PC-9 (cell line): ENCODE measurements at regions not wholly inside any gene's neighbourhood (a gene's known extent, or its start where the extent isn't known, plus 50 kb on each side); places are given as distances from the start of the nearest gene placed in this dataset.

Source experiments
- BruUV-seq: library from RNA; stranded (reverse); fragments of 400-500 nt; replicated peaks from 2 replicates; lab custom pipeline; 2021; lab: Mats Ljungman, UMichigan
- CTCF ChIA-PET: fragments of 300-600 bp; sonication (Branson Sonifier 250); formaldehyde crosslinking; loops from one replicate; lab custom pipeline; 2022; ENCODE audit warnings: antibody characterized with exemption; lab: Charles Lee
- POLR2A ChIA-PET: fragments of 300-600 bp; sonication (Branson Sonifier 250); formaldehyde crosslinking; loops from one replicate; lab custom pipeline; 2022; ENCODE audit warnings: antibody characterized with exemption; ENCODE audit not compliant: unreplicated experiment; lab: Charles Lee
- DNase-seq, 2 experiments: peaks; one replicate each; pipeline versions ENCODE4 v3.0.0 to v3.0.0-alpha.2; 2015 to 2022; ENCODE audit warnings: mixed read lengths in 1 of 2
- H2AFZ ChIP-seq: fragments of 200-600 bp; sonication (generic); 2 replicates; pipeline ENCODE4 v1.8.1; 2017; ENCODE audit warnings: antibody characterized with exemption
- H3F3A ChIP-seq: fragments of 200-600 bp; sonication (generic); 2 replicates; pipeline ENCODE4 v1.8.1; 2017; ENCODE audit warnings: antibody characterized with exemption, mild to moderate bottlenecking, low read depth; ENCODE audit not compliant: insufficient read depth
- H3K27ac ChIP-seq: fragments of 200-600 bp; sonication (generic); 2 replicates; pipeline ENCODE4 v1.6.1; 2016; ENCODE audit warnings: mixed run types
- H3K27me3 ChIP-seq: fragments of 200-600 bp; sonication (generic); 2 replicates; pipeline ENCODE4 v1.6.1; 2016; ENCODE audit warnings: low read depth, mixed run types; ENCODE audit not compliant: insufficient read depth
- H3K36me3 ChIP-seq: fragments of 200-600 bp; sonication (generic); 2 replicates; pipeline ENCODE4 v1.6.1; 2016; ENCODE audit warnings: low read depth, mixed run types
- H3K4me1 ChIP-seq: fragments of 200-600 bp; sonication (generic); replicated peaks from 2 replicates; pipeline ENCODE4 v1.6.1; 2016; ENCODE audit warnings: mixed run types; ENCODE audit not compliant: insufficient read depth
- H3K4me2 ChIP-seq: fragments of 200-600 bp; sonication (generic); 2 replicates; pipeline ENCODE4 v1.6.1; 2017; ENCODE audit warnings: mixed run types
- H3K4me3 ChIP-seq: fragments of 200-600 bp; sonication (generic); 2 replicates; pipeline ENCODE4 v1.6.1; 2016; ENCODE audit warnings: mixed run types
- H3K79me2 ChIP-seq: fragments of 200-600 bp; sonication (generic); 2 replicates; pipeline ENCODE4 v1.6.1; 2017; ENCODE audit warnings: low read depth, mixed run types
- H3K9me2 ChIP-seq: fragments of 200-600 bp; sonication (generic); 2 replicates; pipeline ENCODE4 v1.8.1; 2017; ENCODE audit warnings: mild to moderate bottlenecking; ENCODE audit not compliant: insufficient read depth
- H3K9me3 ChIP-seq: fragments of 200-600 bp; sonication (generic); 2 replicates; pipeline ENCODE4 v1.8.1; 2016; ENCODE audit warnings: low read depth; ENCODE audit not compliant: insufficient read depth
- H4K20me1 ChIP-seq: fragments of 200-600 bp; sonication (generic); 2 replicates; pipeline ENCODE4 v1.8.1; 2017; ENCODE audit not compliant: insufficient read depth
- CTCF ChIP-seq: fragments of 200-600 bp; sonication (generic); conservative IDR thresholded peaks from 2 replicates; pipeline ENCODE4 v1.6.1; 2017; ENCODE audit warnings: mixed run types, antibody characterized with exemption, mild to moderate bottlenecking, moderate library complexity
- EZH2 ChIP-seq: fragments of 200-600 bp; sonication (generic); IDR thresholded peaks from 2 replicates; pipeline ENCODE4 v1.8.0; 2017; ENCODE audit warnings: antibody characterized with exemption, low read depth
- intact Hi-C: fragments of 100-400 bp; cut with micrococcal nuclease; formaldehyde crosslinking; loops from one replicate; pipeline ENCODE4 v1.10.0; 2022; ENCODE audit not compliant: unreplicated experiment

- Histone ChIP-seq H3K4me2 (no peak overlapping the region), H3K9me2 (0 out of 2 replicates have a peak, but pooled peaks cover 8% of the 10 kb centered on the region), H3K79me2 (no peaks in the 10 kb centered on the region), H3K36me3 (no peaks in the 10 kb centered on the region), H3K9me3 (no peaks in the 10 kb centered on the region), H3K4me3 (no peak overlapping the region), H3K27ac (no peak overlapping the region), H3F3A (no peaks in the 10 kb centered on the region), H3K4me1 (no peaks in the 10 kb centered on the region), H4K20me1 (no peaks in the 10 kb centered on the region), H2AFZ (peak overlapping the region; percentile 49), H3K27me3 (no peaks in the 10 kb centered on the region)
- no TSS peak for BruUV-seq
- ChIA-PET CTCF (no interaction called here), POLR2A (no interaction called here)
- TF ChIP-seq EZH2 (no peak), CTCF (no peak)
- intact Hi-C loops: no loop called here
- DNase-seq: no peak
Measured at GRCh38 chr10:57830877-57831560, 436.7 kb downstream of the IPMK start.

- Histone ChIP-seq H3F3A (no peaks in the 10 kb centered on the region), H3K9me3 (no peaks in the 10 kb centered on the region), H3K4me1 (no peaks in the 10 kb centered on the region), H3K27me3 (no peaks in the 10 kb centered on the region), H2AFZ (no peak overlapping the region), H3K4me3 (no peak overlapping the region), H3K36me3 (no peaks in the 10 kb centered on the region), H4K20me1 (no peaks in the 10 kb centered on the region), H3K9me2 (no peaks in the 10 kb centered on the region), H3K79me2 (no peaks in the 10 kb centered on the region), H3K4me2 (no peak overlapping the region), H3K27ac (no peak overlapping the region)
- BruUV-seq: no TSS peak
- intact Hi-C loops: no loop called here
- TF ChIP-seq CTCF (no peak), EZH2 (no peak)
- ChIA-PET POLR2A (no interaction called here), CTCF (no interaction called here)
- no peak for DNase-seq
Measured at GRCh38 chr10:57825015-57825414, 442.7 kb downstream of the IPMK start.

- no peaks in the 10 kb centered on the region for H3K27me3 ChIP-seq
- H3K27ac ChIP-seq: no peak overlapping the region
- ChIA-PET POLR2A (no interaction called here), CTCF (no interaction called here)
- H3K4me1 ChIP-seq: no peaks in the 10 kb centered on the region
- H3K4me2 ChIP-seq: no peak overlapping the region
- no peak overlapping the region for H2AFZ ChIP-seq
- H3K4me3 ChIP-seq: no peak overlapping the region
- no peak for DNase-seq
- no peaks in the 10 kb centered on the region for H3K79me2 ChIP-seq
- no peaks in the 10 kb centered on the region for H3K9me2 ChIP-seq
- intact Hi-C loops: no loop called here
- H3F3A ChIP-seq: no peaks in the 10 kb centered on the region
- TF ChIP-seq EZH2: no peak
- no peak for TF ChIP-seq CTCF
- H3K36me3 ChIP-seq: no peaks in the 10 kb centered on the region
- no TSS peak for BruUV-seq
- H3K9me3 ChIP-seq: no peaks in the 10 kb centered on the region
- no peaks in the 10 kb centered on the region for H4K20me1 ChIP-seq
Measured at GRCh38 chr10:57823398-57823797, 444.3 kb downstream of the IPMK start.
